Thyroid gland (tissue), 4 donors: ENCODE measurements at regions not wholly inside any gene's neighbourhood (a gene's known extent, or its start where the extent isn't known, plus 50 kb on each side); places are given as distances from the start of the nearest gene placed in this dataset.

Experiments
- CTCF ChIP-seq, 6 experiments: fragments of 200-600 bp in 3 of 6; fragments of 450-650 bp in 3 of 6; sonication (generic) in 3 of 6; IDR thresholded peaks; one replicate each; pipeline ENCODE4 v1.5.1; 2016 to 2019; ENCODE audit warnings: antibody characterized with exemption in 6 of 6, mild to moderate bottlenecking in 2 of 6, inconsistent platforms in 1 of 6, moderate library complexity in 1 of 6
- POLR2A ChIP-seq, 2 donors: fragments of 450-650 bp; IDR thresholded peaks; one replicate each; pipeline ENCODE4 v1.6.1; 2017; ENCODE audit warnings: antibody characterized with exemption in 2 of 2, mild to moderate bottlenecking in 2 of 2, moderate library complexity in 1 of 2

GRCh38 chr3:146350852-146351251 is 99.9 kb upstream of the PLSCR4 start:
- TF ChIP-seq POLR2A (IDR thresholded peaks at IDR 0.05) (no peak), CTCF (IDR thresholded peaks at IDR 0.05) (no peak)
